ENCODE measurements at regions not wholly inside any gene's neighbourhood (a gene's known extent, or its start where the extent isn't known, plus 50 kb on each side); places are given as distances from the start of the nearest gene placed in this dataset.
"Not testable (repeated sequence)": the region's sequence is repeated elsewhere in the genome, so short reads cannot be mapped to it uniquely, and the experiment has no call there.

DNA sequence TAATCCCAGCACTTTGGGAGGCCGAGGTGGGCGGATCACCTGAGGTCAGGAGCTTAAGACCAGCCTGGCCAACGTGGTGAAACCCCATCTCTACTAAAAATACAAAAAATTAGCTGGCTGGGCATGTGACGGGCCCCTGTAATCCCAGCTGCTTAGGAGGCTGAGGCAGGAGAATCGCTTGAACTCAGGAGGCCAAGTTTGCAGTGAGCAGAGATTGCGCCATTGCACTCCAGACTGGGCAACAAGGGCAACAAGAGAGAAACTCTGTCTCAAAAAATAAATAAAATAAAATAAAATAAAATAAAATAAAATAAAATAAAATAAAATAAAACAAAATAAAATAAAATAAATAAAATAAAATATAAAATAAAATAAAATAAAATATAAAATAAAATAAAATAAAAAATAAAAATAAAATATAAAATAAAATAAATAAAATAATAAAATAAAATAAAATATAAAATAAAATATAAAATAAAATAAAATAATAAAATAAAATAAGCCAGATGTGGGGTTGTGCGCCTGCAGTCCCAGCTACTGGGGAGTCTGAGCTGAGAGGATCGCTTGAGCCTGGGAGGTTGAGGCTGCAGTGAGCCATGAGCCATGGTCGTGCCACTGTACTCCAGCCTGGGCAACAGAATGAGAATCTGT lies 49.8 kb upstream of the ITGB1 start:
- not testable (repeated sequence) for TF ChIP-seq FOXP2 (optimal IDR thresholded peaks at IDR 0.05; ENCODE audit: control extremely low read depth, extremely low read length, insufficient read depth); EZH2 (IDR thresholded peaks at IDR 0.05)

All from SK-N-MC (cell line).